ENCODE measurements at regions not wholly inside any gene's neighbourhood (a gene's known extent, or its start where the extent isn't known, plus 50 kb on each side); places are given as distances from the start of the nearest gene placed in this dataset.

DNA sequence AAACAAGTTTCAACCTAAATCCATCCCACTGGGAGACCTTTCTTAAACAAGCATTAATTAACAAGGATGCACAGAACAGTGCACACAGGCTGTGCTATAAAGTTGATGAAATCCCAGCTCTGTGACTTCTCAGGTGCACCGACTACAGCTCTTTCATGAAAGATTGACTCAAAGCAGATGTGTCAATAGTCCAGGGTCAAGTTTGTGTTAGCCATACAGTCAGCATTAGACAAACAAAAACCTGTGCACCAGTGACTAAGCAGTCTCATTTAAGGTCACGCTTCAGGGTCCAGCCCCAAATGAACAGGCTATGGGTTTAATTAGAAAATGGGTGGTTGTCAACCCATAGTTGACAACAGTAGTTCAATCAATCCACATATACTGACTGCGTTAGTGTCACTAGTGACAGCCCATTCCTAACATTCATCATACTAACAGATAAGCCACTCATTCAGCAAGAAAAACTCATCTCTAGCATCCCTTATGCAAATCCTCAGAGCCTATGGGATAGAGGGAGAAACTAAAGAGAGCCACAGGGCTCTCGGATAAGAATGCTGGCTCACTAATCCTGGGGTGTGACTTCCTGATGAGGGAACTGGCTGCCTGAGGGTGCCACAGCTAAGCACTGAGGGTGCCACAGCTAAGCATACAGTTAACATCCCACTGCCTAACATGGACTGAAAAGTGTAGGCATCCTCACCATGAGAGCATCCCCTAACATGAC lies 84.1 kb downstream of the WNT5A start:
- TF ChIP-seq, protein P1, sequence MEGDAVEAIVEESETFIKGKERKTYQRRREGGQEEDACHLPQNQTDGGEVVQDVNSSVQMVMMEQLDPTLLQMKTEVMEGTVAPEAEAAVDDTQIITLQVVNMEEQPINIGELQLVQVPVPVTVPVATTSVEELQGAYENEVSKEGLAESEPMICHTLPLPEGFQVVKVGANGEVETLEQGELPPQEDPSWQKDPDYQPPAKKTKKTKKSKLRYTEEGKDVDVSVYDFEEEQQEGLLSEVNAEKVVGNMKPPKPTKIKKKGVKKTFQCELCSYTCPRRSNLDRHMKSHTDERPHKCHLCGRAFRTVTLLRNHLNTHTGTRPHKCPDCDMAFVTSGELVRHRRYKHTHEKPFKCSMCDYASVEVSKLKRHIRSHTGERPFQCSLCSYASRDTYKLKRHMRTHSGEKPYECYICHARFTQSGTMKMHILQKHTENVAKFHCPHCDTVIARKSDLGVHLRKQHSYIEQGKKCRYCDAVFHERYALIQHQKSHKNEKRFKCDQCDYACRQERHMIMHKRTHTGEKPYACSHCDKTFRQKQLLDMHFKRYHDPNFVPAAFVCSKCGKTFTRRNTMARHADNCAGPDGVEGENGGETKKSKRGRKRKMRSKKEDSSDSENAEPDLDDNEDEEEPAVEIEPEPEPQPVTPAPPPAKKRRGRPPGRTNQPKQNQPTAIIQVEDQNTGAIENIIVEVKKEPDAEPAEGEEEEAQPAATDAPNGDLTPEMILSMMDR (IDR thresholded peaks at IDR 0.05) = no peak
- no peak overlapping the region for H3K27ac Mint-ChIP-seq
- no peak overlapping the region for H3K4me3 Mint-ChIP-seq
- H3K4me3 ChIP-seq (ENCODE audit: low read length) = no peak overlapping the region
- no peaks in the 10 kb centered on the region for H3K36me3 ChIP-seq (ENCODE audit: control insufficient read depth, insufficient read depth, low read length)
- no peaks in the 10 kb centered on the region for H3K27me3 ChIP-seq (ENCODE audit: control insufficient read depth, insufficient read depth, low read length)
- peaks cover 2 to 4% of the 10 kb centered on the region in 2 donors for H3K9me3 Mint-ChIP-seq
- H3K9me3 ChIP-seq (ENCODE audit: control insufficient read depth, insufficient read depth, low read length) = no peaks in the 10 kb centered on the region
- WGBS (ENCODE audit: insufficient coverage) = 89% methylated on average over 4 of the region's 4 CpGs
- no peak for DNase-seq
- H3K4me1 Mint-ChIP-seq = no peaks in the 10 kb centered on the region
- intact Hi-C loops (cut with micrococcal nuclease) = no loop called here
- no peaks in the 10 kb centered on the region for H3K36me3 Mint-ChIP-seq
- no peak overlapping the region for H3K27ac ChIP-seq (ENCODE audit: low read length)
- H3K4me1 ChIP-seq (ENCODE audit: control insufficient read depth, insufficient read depth, low read length) = no peaks in the 10 kb centered on the region
- H3K27me3 Mint-ChIP-seq (ENCODE audit: low read depth in 2 of 2) = no peaks in the 10 kb centered on the region
- ATAC-seq = no peak

DNA sequence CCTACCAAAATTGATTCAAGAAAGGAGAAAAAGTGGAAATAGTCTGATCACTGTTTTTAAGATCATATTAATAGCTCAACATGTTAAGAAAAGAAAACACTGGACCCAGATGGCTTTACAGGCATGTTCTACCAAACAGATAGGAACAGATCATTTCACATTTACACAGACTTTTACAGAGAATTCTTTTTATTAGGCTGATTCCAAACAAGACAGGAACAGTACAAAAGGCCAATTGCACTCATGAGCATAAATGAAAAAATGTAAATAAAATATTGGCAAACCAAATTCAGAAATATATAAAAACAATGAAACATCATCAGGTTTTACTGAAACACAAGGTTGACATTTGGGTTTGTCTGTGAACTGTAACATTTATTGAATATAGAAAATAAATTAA lies 106.5 kb downstream of the WNT5A start:
- intact Hi-C loops (cut with micrococcal nuclease) = no loop called here
- no peak for DNase-seq
- no peaks in the 10 kb centered on the region for H3K27me3 Mint-ChIP-seq (ENCODE audit: low read depth in 2 of 2)
- Histone ChIP-seq H3K4me3 (ENCODE audit: low read length) (no peak overlapping the region), H3K27me3 (ENCODE audit: control insufficient read depth, insufficient read depth, low read length) (no peaks in the 10 kb centered on the region), H3K4me1 (ENCODE audit: control insufficient read depth, insufficient read depth, low read length) (no peaks in the 10 kb centered on the region), H3K36me3 (ENCODE audit: control insufficient read depth, insufficient read depth, low read length) (no peaks in the 10 kb centered on the region), H3K27ac (ENCODE audit: low read length) (no peak overlapping the region), H3K9me3 (ENCODE audit: control insufficient read depth, insufficient read depth, low read length) (no peaks in the 10 kb centered on the region)
- peaks cover 3 to 15% of the 10 kb centered on the region in 2 donors for H3K9me3 Mint-ChIP-seq
- no peak overlapping the region for H3K27ac Mint-ChIP-seq
- H3K4me3 Mint-ChIP-seq = no peak overlapping the region
- H3K36me3 Mint-ChIP-seq = no peaks in the 10 kb centered on the region
- no peak for ATAC-seq
- no peaks in the 10 kb centered on the region for H3K4me1 Mint-ChIP-seq
- TF ChIP-seq, protein P1 (IDR thresholded peaks at IDR 0.05) = no peak

DNA sequence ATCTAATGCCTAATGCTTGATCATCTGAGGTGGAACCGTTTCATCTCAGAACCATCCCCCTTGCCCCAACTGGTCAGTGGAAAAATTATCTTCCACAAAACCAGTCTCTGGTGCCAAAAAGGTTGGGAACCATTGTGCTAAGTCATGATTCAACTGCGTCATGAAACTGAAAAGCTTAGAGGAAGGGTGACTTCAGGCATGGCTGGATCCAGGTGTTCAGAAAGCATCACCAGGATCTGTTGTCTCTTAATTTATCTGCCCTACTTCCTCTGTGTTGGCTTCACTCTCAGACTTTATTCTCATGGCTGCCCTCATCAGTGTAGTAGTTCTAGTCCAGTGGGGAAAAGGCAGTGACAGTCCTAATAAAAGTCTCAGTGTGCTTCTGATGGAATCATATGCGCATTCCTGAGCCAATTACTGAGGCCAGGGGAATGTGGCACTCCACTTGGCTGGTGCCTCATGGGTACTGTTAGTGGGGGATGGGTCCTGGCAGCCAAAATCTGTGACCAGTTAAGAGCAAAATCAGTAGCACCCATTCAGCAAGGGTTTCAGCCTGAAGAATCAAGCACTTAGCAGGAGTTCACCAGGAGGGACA lies 110.3 kb downstream of the WNT5A start:
- no peaks in the 10 kb centered on the region for H3K4me1 Mint-ChIP-seq
- Histone ChIP-seq H3K4me1 (ENCODE audit: control insufficient read depth, insufficient read depth, low read length) (no peaks in the 10 kb centered on the region), H3K27me3 (ENCODE audit: control insufficient read depth, insufficient read depth, low read length) (no peaks in the 10 kb centered on the region), H3K36me3 (ENCODE audit: control insufficient read depth, insufficient read depth, low read length) (no peaks in the 10 kb centered on the region), H3K9me3 (ENCODE audit: control insufficient read depth, insufficient read depth, low read length) (no peaks in the 10 kb centered on the region), H3K27ac (ENCODE audit: low read length) (no peak overlapping the region), H3K4me3 (ENCODE audit: low read length) (no peak overlapping the region)
- no peaks in the 10 kb centered on the region for H3K36me3 Mint-ChIP-seq
- DNase-seq (no peak), ATAC-seq (no peak)
- no peak overlapping the region for H3K4me3 Mint-ChIP-seq
- 77% methylated on average over 3 of the region's 3 CpGs for WGBS (ENCODE audit: insufficient coverage)
- no peaks in the 10 kb centered on the region for H3K27me3 Mint-ChIP-seq (ENCODE audit: low read depth in 2 of 2)
- intact Hi-C loops (cut with micrococcal nuclease) = no loop called here
- H3K9me3 Mint-ChIP-seq = peaks cover 8 to 24% of the 10 kb centered on the region in 2 donors
- TF ChIP-seq, protein P1 (IDR thresholded peaks at IDR 0.05) = no peak
- H3K27ac Mint-ChIP-seq = no peak overlapping the region

DNA sequence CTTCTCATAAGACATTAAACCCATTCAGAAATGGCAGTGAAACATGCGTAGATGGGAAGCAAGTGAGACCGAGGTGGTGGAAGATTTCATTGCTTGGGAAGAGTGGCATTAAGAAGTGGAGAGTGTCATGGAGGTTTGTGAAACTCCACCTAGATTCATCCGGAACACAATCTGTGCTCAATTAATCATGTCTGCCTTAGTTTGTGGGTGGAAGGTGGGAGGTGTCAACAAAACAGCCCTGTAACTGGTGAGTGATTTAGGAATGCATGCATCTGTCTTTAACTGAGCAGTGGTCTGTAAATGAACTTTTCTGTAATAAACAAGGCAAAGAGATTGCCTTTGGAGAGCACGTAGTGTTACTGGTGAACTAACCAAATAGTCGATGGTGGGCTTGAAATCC lies 113.7 kb downstream of the WNT5A start:
- no peaks in the 10 kb centered on the region for H3K27me3 Mint-ChIP-seq (ENCODE audit: low read depth in 2 of 2)
- intact Hi-C loops (cut with micrococcal nuclease) = no loop called here
- Histone ChIP-seq H3K27me3 (ENCODE audit: control insufficient read depth, insufficient read depth, low read length) (no peaks in the 10 kb centered on the region), H3K36me3 (ENCODE audit: control insufficient read depth, insufficient read depth, low read length) (no peaks in the 10 kb centered on the region), H3K4me3 (ENCODE audit: low read length) (no peak overlapping the region), H3K9me3 (ENCODE audit: control insufficient read depth, insufficient read depth, low read length) (no peaks in the 10 kb centered on the region), H3K27ac (ENCODE audit: low read length) (no peak overlapping the region), H3K4me1 (ENCODE audit: control insufficient read depth, insufficient read depth, low read length) (no peaks in the 10 kb centered on the region)
- H3K27ac Mint-ChIP-seq = no peak overlapping the region
- ATAC-seq = no peak
- no peak for DNase-seq
- peaks cover 9 to 14% of the 10 kb centered on the region in 2 donors for H3K9me3 Mint-ChIP-seq
- WGBS (ENCODE audit: insufficient coverage) = 94% methylated on average over 5 of the region's 5 CpGs
- H3K4me1 Mint-ChIP-seq = no peaks in the 10 kb centered on the region
- no peaks in the 10 kb centered on the region for H3K36me3 Mint-ChIP-seq
- no peak overlapping the region for H3K4me3 Mint-ChIP-seq
- TF ChIP-seq, protein P1 (IDR thresholded peaks at IDR 0.05) = no peak

All from natural killer cell (primary cell).